ENCODE measurements at regions not wholly inside any gene's neighbourhood (a gene's known extent, or its start where the extent isn't known, plus 50 kb on each side); places are given as distances from the start of the nearest gene placed in this dataset.

GRCh38 chr3:101936419-101937356, 87.4 kb downstream of the NFKBIZ start:
- H3K9me3 ChIP-seq (ENCODE audit: control insufficient read depth in 4 of 4, low read length in 3 of 4) = no peaks in the 10 kb centered on the region
- no peak overlapping the region for H3K9ac ChIP-seq (ENCODE audit: low read depth in 1 of 2, low read length in 2 of 2)
- peaks cover 0 to 3% (median 0%) of the 10 kb centered on the region in 4 donors for H3K4me1 ChIP-seq (ENCODE audit: control insufficient read depth in 4 of 4, insufficient read depth in 4 of 4, low read length in 3 of 4)
- no peaks in the 10 kb centered on the region for H3K27me3 ChIP-seq (ENCODE audit: control insufficient read depth in 4 of 4, insufficient read depth in 4 of 4, low read length in 3 of 4)
- DNase-seq (ENCODE audit: low spot score) = no peak
- H3K36me3 ChIP-seq (ENCODE audit: control insufficient read depth in 4 of 4, insufficient read depth in 3 of 4, low read depth in 1 of 4, low read length in 3 of 4) = no peaks in the 10 kb centered on the region
- no peak overlapping the region for H3K4me3 ChIP-seq (ENCODE audit: low read depth in 1 of 3, low read length in 3 of 3)
- H3K27ac ChIP-seq (ENCODE audit: low read depth in 1 of 2, low read length in 2 of 2) = no peak overlapping the region
- 86% methylated on average over 10 of the region's 10 CpGs for WGBS
- TF ChIP-seq JUND (IDR thresholded peaks at IDR 0.05) = peak in 1 of 2 donors; percentile 46
- TF ChIP-seq TAF1 (conservative IDR thresholded peaks at IDR 0.05) = no peak

DNA sequence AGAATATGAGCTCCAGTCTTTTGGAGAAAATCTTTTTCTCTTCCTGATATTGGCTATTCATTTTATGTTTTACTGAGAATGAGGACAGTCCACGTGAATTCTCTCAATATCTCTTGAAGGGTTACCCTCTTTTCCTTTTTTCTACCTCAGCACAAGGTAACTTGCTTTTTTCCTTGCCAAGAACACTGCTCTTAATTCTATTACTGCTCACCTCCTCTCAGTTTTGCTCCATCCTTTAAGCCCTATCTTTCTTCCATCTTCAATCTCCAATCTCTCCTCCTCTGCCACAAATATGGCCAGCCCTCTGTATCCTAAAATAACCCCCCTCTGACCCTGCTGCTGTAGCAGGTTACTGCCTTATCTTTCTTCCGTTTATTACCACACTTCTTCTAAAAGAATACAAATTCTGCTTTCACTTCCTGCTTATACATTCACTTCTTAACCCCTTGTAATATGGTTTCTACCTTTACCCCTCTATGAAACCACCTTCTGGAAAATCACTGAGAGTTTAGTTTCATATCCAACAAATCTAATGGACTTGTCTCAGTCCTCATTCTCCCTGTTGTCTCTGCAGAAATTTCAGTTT, 89.0 kb downstream of the NFKBIZ start:
- Histone ChIP-seq H3K9ac (ENCODE audit: low read depth in 1 of 2, low read length in 2 of 2) (no peak overlapping the region), H3K36me3 (ENCODE audit: control insufficient read depth in 4 of 4, insufficient read depth in 3 of 4, low read depth in 1 of 4, low read length in 3 of 4) (no peaks in the 10 kb centered on the region), H3K9me3 (ENCODE audit: control insufficient read depth in 4 of 4, low read length in 3 of 4) (no peaks in the 10 kb centered on the region), H3K27me3 (ENCODE audit: control insufficient read depth in 4 of 4, insufficient read depth in 4 of 4, low read length in 3 of 4) (no peaks in the 10 kb centered on the region), H3K4me3 (ENCODE audit: low read depth in 1 of 3, low read length in 3 of 3) (no peak overlapping the region), H3K4me1 (ENCODE audit: control insufficient read depth in 4 of 4, insufficient read depth in 4 of 4, low read length in 3 of 4) (peaks cover 0 to 3% (median 0%) of the 10 kb centered on the region in 4 donors), H3K27ac (ENCODE audit: low read depth in 1 of 2, low read length in 2 of 2) (no peak overlapping the region)
- 31% methylated on average over 2 of the region's 2 CpGs for WGBS
- no peak for TF ChIP-seq HNF4A (conservative IDR thresholded peaks at IDR 0.05)
- TF ChIP-seq TAF1 (conservative IDR thresholded peaks at IDR 0.05) = no peak
- no peak for DNase-seq (ENCODE audit: low spot score)

GRCh38 chr3:101939361-101940049, 90.2 kb downstream of the NFKBIZ start:
- Histone ChIP-seq H3K27me3 (ENCODE audit: control insufficient read depth in 4 of 4, insufficient read depth in 4 of 4, low read length in 3 of 4) (no peaks in the 10 kb centered on the region), H3K4me1 (ENCODE audit: control insufficient read depth in 4 of 4, insufficient read depth in 4 of 4, low read length in 3 of 4) (peaks cover 0 to 3% (median 0%) of the 10 kb centered on the region in 4 donors), H3K9me3 (ENCODE audit: control insufficient read depth in 4 of 4, low read length in 3 of 4) (no peaks in the 10 kb centered on the region), H3K36me3 (ENCODE audit: control insufficient read depth in 4 of 4, insufficient read depth in 3 of 4, low read depth in 1 of 4, low read length in 3 of 4) (no peaks in the 10 kb centered on the region), H3K27ac (ENCODE audit: low read depth in 1 of 2, low read length in 2 of 2) (no peak overlapping the region), H3K4me3 (ENCODE audit: low read depth in 1 of 3, low read length in 3 of 3) (no peak overlapping the region), H3K9ac (ENCODE audit: low read depth in 1 of 2, low read length in 2 of 2) (no peak overlapping the region)
- TF ChIP-seq ATF3 (IDR thresholded peaks at IDR 0.05) = no peak
- no peak for DNase-seq (ENCODE audit: low spot score)
- WGBS = 89% methylated on average over 6 of the region's 6 CpGs

DNA sequence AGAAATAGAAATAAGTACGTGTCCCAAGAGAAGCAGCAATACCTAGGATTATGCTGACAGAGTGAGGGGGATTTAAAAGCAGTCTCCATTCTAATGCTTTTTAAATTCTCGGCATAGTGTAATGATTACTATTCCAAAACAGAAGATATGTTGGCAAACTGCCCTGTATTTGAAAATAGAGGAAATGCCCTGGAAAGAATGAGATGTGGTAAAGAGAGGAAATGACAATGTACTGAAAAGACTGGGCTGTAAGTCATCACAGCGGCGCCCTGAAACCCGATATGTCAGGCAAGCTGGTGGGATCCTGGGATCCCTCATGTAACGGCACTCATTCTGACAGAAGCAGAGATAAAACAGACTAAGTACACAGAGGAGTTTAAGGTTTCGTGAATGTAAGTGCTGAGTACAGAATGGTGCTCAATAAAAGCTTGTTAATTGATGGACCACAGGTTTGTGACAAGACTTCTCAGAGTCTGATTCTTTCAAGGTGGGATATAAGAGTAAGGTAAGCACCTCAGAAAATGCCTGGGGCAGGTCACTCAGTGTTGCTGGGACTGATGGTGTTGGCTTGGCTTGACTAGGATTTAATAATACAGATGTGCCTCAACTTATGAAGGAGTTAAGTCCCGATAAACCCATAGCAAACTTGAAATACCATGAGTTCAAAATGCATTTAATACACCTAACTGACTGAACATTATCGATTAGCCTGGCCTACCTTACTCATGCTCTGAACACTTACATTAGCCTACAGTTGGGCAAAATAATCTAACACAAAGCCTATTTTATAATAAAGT, 91.4 kb downstream of the NFKBIZ start:
- no peak overlapping the region for H3K4me3 ChIP-seq (ENCODE audit: low read depth in 1 of 3, low read length in 3 of 3)

More for the DNA sequence above, 91.4 kb downstream of the NFKBIZ start:
- Histone ChIP-seq H3K9me3 (ENCODE audit: control insufficient read depth in 4 of 4, low read length in 3 of 4) (no peaks in the 10 kb centered on the region), H3K9ac (ENCODE audit: low read depth in 1 of 2, low read length in 2 of 2) (no peak overlapping the region), H3K27ac (ENCODE audit: low read depth in 1 of 2, low read length in 2 of 2) (peak overlapping the region in 1 of 2 donors; percentile 13), H3K27me3 (ENCODE audit: control insufficient read depth in 4 of 4, insufficient read depth in 4 of 4, low read length in 3 of 4) (no peaks in the 10 kb centered on the region), H3K4me1 (ENCODE audit: control insufficient read depth in 4 of 4, insufficient read depth in 4 of 4, low read length in 3 of 4) (peaks cover 0 to 3% (median 0%) of the 10 kb centered on the region in 4 donors), H3K36me3 (ENCODE audit: control insufficient read depth in 4 of 4, insufficient read depth in 3 of 4, low read depth in 1 of 4, low read length in 3 of 4) (no peaks in the 10 kb centered on the region)
- WGBS = 73% methylated on average over 9 of the region's 9 CpGs
- DNase-seq (ENCODE audit: low spot score) = no peak
- TF ChIP-seq RXRA (IDR thresholded peaks at IDR 0.05) (no peak), RAD21 (IDR thresholded peaks at IDR 0.05) (peak in 1 of 2 donors; percentile 12)
